ENCODE measurements at regions not wholly inside any gene's neighbourhood (a gene's known extent, or its start where the extent isn't known, plus 50 kb on each side); places are given as distances from the start of the nearest gene placed in this dataset.

DNA sequence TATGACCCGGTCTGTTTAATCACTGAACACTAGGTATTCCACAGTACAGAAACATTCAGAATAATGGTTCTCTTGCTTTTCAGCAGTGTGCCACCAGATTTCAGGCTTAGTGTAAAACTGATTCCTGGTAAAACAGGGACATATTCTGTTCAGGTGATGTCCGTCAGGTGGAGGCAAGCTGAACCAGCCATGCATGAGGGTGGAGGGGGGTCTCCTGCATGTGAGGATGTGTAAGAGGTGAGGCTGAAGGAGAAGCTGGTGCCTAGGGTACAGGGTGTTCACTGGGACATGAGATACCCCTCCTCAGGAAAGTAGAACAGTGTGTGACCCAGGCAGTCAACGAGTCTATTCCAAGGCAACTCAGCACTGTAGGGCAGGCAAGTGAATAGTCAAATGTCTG, 563.9 kb downstream of the BNC2 start:
- TF ChIP-seq EP300 (IDR thresholded peaks at IDR 0.05; ENCODE audit: borderline replicate concordance in 1 of 2, low read depth in 1 of 2, low read length in 1 of 2) (no peak), RXRA (IDR thresholded peaks at IDR 0.05; ENCODE audit: borderline replicate concordance, low read depth) (no peak), TAF1 (IDR thresholded peaks at IDR 0.05; ENCODE audit: borderline replicate concordance, low read depth, low read length) (no peak), GABPA (IDR thresholded peaks at IDR 0.05; ENCODE audit: low read depth) (no peak), CTCF (IDR thresholded peaks at IDR 0.05) (no peak), MEF2A (IDR thresholded peaks at IDR 0.05; ENCODE audit: borderline replicate concordance, low read depth) (no peak), SIN3A (IDR thresholded peaks at IDR 0.05; ENCODE audit: borderline replicate concordance, low read depth, low read length) (no peak), MAX (IDR thresholded peaks at IDR 0.05; ENCODE audit: low read depth) (no peak), GATA2 (CRISPR knock-in tag; IDR thresholded peaks at IDR 0.05) (no peak)

Measured in SK-N-SH (cell line).